H54 (cell line): ENCODE measurements at regions not wholly inside any gene's neighbourhood (a gene's known extent, or its start where the extent isn't known, plus 50 kb on each side); places are given as distances from the start of the nearest gene placed in this dataset.
"Not testable (repeated sequence)": the region's sequence is repeated elsewhere in the genome, so short reads cannot be mapped to it uniquely, and the experiment has no call there.

Source experiments
- DNase-seq: peaks from one replicate; pipeline ENCODE4 v3.0.0; 2011; ENCODE audit warnings: low spot score, mixed read lengths; ENCODE audit not compliant: insufficient read length
- FAIRE-seq: peaks from 3 replicates; lab custom pipeline; 2011; peaks lifted over from hg19 to GRCh38; lab: Jason Lieb, UNC
- POLR2A ChIP-seq: IDR thresholded peaks from 2 replicates; pipeline ENCODE4 v1.6.1; 2011; ENCODE audit warnings: low read depth, mild to moderate bottlenecking, low read length

DNA sequence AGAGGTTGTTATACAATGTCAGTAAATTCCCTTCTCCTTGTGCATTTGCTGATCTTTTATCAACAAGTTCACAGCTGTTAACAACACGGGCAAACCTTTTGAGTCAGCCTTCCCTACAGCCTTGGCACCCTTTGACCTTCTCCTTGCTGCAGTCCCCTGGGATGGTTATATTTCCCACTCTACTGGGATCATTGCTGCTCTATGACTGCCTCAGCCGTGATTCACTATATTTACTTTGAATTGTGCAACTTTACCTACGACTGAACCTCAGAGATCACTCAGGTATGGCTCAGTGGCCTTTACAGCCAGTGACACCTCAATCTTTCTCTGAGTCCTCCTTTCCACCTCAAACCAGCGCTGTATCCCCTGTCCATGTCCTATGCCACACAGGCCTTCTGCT, 1293.3 kb downstream of the EPHA7 start:
- FAIRE-seq (no peak), DNase-seq (no peak)

DNA sequence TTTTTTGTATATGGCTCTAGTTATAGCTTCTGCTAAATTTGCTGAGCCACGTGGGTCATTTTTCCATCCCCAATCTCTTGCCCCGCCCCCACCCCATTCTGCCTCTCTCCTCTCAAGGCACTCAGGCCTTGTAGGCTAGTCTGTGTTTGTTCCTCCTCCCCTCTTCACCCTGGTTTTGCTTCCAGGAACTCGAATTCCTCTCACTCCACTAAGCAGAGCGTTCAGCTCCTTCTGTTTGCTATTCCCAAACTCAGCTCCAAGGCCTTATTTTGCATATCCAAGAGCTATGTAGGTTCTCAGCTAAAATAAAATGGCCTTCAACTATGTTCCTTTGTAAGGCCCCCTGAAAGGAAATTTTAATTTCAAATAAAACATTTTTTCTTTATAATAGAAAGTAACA, 1293.7 kb downstream of the EPHA7 start:
- FAIRE-seq = no peak
- TF ChIP-seq POLR2A = no peak
- DNase-seq = no peak

More for the DNA sequence above, 1293.3 kb downstream of the EPHA7 start:
- no peak for TF ChIP-seq POLR2A

DNA sequence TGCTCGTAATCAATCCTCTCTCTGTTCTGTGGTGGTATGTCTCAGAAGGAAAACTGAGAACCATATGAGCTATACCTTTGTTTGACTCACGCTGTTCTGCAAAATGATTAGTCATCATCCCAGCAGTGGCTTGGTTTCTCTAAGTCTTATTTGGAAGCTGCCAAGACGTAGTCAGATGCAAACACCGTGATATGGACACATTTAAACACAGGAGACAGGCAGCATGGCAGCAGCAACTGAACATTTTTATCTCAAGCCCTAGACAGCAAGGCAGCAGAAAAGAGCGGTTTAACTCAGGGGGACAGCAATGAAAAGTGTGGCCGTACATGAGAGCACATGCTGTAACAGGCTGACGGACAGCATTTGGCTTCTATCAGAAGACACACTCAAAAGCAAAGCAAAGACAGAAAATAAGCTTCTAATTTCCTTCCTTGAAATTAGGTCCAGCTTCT, 1295.1 kb downstream of the EPHA7 start:
- TF ChIP-seq POLR2A = no peak
- FAIRE-seq (no peak), DNase-seq (no peak)

DNA sequence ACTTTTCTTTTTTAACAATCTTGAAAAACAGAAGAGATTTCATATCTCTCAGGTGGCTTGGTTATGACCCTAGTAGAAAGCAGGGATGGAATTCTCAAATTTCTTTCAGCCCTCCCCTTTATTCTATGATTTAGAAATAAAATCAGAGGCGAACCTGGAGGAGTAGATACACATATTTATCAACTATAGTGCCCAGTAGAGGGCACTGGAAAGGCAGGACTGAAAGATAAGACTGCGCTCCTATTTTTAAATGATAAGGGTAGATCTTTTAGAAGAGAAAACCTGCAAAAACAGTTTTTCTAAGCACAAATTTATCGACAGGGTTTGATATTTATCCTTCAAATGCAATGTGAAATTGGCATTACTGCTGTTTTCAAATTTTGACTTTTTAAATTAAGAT, 1296.6 kb downstream of the EPHA7 start:
- FAIRE-seq (no peak), DNase-seq (no peak)
- TF ChIP-seq POLR2A = no peak

DNA sequence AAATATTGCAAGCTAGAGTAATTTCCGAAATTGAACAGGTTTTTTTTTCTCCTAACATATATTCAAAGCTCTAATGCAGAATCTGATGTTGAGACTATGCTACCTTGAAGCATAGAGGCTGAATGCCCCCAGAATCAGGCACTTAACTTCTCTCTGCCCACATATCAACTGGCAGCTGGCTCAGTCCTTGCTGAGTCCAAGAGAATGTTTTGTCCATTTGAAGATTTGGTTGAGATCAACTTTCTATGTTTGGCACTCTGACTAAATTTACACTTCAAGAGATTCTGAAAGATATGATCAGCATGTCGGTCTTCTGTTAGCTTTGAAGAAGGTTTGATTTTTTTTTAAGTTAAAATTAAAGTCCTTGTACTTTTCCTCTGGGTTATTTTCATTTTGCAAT, 1298.1 kb downstream of the EPHA7 start:
- FAIRE-seq (no peak), DNase-seq (no peak)
- no peak for TF ChIP-seq POLR2A

DNA sequence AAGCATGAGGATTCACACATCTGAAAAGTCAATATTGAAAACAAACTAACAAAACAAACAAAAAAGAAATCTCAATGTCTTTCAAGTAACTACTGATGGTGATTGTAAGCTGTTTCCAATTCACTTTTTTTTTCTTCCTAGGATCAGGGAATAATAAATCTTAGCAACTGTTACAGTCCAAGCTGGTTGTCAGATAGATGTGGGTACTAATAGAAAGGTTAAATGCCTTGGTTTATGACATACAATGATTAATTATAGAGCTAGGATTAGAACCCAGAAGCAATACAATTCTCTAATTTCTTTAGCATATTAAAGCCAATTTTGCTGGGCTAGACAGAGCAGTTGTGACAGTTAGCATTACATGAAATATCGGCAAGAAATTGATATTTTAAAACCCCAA, 1301.6 kb downstream of the EPHA7 start:
- TF ChIP-seq POLR2A = no peak
- FAIRE-seq (no peak), DNase-seq (no peak)

DNA sequence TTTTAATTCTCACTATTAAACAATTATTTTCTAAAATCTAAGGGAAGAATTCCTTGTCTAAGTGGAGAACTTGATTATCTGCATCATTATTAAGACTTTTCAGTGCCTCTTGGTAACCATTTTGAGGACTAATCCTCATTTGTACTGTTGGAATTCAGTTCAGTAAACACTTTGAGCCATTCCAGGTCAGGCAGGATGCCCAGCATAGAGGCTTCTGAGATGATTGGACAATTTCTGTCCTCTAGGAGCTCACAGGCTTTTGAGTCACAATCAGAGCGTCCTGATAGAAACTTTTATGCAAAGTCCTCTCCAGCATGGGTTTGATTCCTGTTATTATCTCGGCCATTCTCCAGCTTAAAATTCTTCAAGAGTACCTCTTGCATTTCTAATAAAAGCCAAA, 1304.6 kb downstream of the EPHA7 start:
- FAIRE-seq (no peak), DNase-seq (no peak)
- TF ChIP-seq POLR2A = no peak

DNA sequence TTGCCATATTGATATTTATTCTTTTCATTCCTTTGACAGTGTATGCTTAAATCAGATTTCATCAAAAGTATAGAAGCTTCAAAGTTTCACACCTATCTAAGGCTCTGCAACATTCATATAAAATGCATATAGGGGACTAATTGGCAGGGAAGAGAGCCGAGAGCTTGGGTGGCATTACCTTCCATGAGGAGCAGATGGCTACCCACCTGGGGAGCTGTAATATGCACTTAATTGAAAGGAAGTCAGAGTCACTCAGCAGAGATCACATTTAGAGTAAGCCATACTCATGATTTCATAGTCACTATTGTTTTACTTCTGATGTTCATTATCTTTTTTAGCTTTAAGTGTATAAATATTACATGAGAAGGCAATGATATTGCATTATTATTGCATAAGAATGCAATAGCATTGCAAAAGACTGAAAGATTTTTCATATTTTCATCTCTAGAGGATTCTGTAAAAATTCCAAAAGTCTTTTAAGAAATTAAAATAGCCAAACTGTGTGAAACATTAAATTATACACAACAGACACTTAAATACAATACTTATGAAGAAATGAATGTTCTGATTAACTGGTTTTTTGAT, 1305.2 kb downstream of the EPHA7 start:
- FAIRE-seq (no peak), DNase-seq (no peak)
- no peak for TF ChIP-seq POLR2A

DNA sequence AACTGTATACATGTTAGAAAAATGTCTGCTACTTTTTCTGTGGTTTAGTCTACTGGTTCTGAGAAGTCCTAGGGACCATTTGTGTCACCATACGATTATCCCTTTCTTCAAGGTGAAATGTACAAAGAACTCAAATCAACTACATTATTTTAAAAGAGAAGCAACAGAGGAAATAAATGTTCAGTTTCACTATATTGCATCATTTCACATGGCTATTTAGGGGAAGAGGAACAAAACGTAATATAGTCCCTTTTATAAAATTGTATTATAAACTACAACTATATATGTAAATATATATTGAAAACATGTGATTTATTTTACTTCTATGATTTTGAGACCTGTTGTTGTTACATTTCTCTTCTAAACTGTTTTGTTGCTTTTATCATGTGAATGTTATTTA, 1308.0 kb downstream of the EPHA7 start:
- FAIRE-seq = no peak
- no peak for TF ChIP-seq POLR2A
- no peak for DNase-seq

DNA sequence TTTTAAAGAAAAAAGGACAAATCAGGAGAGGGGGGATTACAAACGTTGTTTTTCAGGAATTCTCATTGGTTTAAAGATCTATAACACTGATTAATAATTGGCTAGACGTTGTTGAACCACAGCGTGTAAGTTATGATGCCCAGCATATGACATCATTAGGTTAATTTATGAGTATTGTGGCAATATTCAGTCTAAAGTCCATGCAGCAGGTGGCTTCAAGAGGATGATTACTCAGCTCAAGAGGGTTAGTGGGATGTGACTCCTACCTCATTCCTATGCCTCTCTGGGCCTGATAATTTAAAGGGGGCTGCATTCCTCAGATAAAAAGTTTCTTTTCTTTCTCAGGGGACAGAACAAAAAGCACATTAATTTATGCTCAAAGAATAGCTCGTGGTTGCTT, 1309.0 kb downstream of the EPHA7 start:
- FAIRE-seq = no peak
- no peak for DNase-seq
- TF ChIP-seq POLR2A = no peak

DNA sequence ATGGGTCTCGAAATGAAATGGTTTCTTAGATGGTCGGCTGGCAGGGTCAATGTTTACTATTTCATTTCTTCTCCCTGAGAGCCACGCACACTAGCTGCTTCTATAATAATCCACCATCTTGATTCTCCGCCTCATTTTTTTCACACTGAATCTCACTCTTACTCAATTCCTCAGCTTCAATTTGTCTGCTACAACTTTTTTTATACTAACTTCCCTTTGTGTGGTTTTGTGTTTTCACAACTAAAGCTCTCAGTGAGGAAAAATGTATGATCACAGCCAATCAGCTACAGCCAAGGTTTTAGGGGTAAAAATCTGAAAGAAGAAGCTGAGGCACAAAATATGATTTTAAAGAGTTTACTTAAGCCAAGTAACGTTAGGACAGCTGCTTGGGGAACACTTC, 1309.4 kb downstream of the EPHA7 start:
- FAIRE-seq (no peak), DNase-seq (no peak)
- no peak for TF ChIP-seq POLR2A

DNA sequence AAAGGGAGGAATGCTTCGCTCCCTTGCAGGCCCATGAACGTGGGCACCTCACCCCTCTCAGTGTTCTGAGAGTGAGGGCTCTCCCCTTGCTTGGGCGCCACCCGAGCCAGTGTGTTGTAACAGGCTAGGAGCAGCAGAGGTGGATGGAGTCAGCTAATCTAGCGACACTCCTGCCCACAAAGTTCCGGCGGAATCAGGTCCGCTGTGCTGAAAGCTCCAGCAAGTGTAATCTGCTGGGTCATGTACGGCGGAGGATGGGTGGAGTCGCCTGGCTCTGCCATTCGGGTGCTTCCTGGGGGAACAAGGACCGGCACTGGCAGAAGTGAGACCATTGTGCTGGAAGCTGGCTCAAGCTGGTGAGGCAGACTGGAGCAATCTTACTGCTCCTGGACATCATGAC, 1310.1 kb downstream of the EPHA7 start:
- no peak for TF ChIP-seq POLR2A
- FAIRE-seq (no peak), DNase-seq (no peak)

DNA sequence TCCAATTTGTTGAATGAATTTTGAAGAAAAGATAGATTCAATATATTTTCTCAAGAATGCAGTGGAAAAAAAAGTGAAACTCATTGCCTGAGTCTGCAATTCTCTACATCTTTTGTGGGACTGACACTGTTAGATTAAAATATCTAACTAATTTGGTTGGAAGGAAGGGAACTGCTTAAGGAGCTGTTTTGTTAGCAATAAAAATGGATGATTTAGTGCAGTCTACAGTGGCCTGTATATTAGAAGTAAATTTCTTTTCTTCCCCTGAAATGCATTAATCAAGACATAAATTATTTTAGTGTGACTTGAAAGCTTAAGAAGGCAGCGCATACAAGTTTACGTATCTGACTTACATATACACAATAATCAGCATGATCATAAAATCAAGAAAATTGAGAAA, 1332.6 kb downstream of the EPHA7 start:
- no peak for TF ChIP-seq POLR2A
- no peak for FAIRE-seq

DNA sequence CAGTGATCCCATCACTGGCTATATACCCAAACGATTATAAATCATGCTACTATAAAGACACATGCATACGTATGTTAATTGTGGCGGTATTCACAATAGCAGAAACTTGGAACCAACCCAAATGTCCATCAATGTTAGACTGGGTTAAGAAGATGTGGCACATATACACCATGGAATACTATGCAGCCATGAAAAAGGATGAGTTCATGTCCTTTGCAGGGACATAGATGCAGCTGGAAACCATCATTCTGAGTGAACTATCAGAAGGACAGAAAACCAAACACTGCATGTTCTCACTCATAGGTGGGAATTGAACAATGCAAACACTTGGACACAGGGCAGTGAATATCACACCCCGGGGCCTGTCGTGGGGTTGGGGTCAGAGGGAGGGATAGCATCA, 1335.4 kb downstream of the EPHA7 start:
- FAIRE-seq, DNase-seq: not testable (repeated sequence)

More for the DNA sequence above, 1332.6 kb downstream of the EPHA7 start:
- DNase-seq = no peak

DNA sequence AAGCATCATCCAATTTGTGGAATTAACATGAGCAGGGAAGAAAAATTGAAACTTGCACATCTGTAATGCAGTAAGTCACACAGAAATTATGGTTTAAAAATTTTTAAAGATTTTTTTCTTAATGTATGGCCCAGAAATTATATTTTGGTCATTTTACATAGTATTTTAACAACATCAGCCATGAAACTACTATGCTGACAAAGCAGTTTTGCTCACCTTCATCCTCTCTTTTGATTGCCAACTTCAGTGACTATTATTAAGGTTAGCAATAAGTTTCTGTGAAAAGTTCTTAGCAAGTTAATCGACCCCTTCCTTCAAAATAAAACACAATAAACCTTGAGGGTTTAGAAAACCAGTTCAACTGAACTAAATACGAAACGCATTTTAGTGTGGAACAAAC, 1347.0 kb downstream of the EPHA7 start:
- no peak for FAIRE-seq
- TF ChIP-seq POLR2A = no peak
- DNase-seq = no peak

DNA sequence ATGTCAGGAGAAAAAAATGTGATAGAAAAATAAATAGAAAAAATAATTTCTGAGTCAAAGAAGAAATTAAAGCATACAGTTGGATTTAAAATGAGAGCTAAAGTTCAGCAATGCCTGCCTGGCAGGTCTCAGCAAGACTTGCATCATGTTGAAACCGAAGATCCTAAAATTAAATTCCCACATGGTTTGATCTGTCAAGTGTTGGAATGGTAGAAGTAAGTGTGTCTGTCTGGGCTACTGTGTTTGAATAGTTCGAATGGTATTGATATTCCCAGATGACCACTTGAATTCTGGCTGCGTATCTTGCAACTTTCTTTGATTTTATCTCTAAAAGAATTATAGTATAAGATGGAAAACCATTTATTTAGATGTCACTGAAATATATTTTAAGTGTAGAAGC, 1349.6 kb downstream of the EPHA7 start:
- FAIRE-seq (no peak), DNase-seq (no peak)
- TF ChIP-seq POLR2A = no peak
